Fibroblast of lung (primary cell): ENCODE measurements at regions not wholly inside any gene's neighbourhood (a gene's known extent, or its start where the extent isn't known, plus 50 kb on each side); places are given as distances from the start of the nearest gene placed in this dataset.

ENCODE experiments used
- EZH2 ChIP-seq: IDR thresholded peaks from 2 replicates; pipeline ENCODE4 v1.5.1; 2012; ENCODE audit warnings: low read length, control low read depth, mild to moderate bottlenecking; ENCODE audit errors: missing control alignments
- TF ChIP-seq, protein P1 (sequence below), 2 donors: IDR thresholded peaks in 1 of 2; conservative IDR thresholded peaks in 1 of 2; 1 replicate in 1 of 2; 2 replicates in 1 of 2; pipeline ENCODE4 v1.5.1; 2011 to 2012; ENCODE audit warnings: low read length in 2 of 2, control low read depth in 1 of 2, inconsistent platforms in 1 of 2, low read depth in 1 of 2, mild to moderate bottlenecking in 1 of 2

DNA sequence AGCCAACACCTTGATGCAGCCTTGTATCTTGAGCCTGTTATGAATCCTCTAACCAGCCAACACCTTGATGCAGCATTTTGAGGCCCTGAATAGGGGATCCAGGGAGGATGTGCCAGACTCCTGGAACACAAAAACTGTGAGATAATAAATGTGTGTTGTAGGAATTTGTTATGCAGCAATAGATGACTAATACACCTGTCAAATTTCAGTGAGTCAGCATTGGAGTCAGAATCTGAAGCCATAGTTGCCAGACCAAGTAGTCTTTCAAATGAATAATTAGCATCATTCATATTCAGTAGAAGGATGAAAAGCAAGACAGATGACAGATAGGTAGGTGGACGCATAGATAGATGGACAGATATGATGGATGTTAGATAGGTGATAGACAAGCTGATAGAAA is 942.5 kb upstream of the SLC39A10 start:
- TF ChIP-seq, protein P1, sequence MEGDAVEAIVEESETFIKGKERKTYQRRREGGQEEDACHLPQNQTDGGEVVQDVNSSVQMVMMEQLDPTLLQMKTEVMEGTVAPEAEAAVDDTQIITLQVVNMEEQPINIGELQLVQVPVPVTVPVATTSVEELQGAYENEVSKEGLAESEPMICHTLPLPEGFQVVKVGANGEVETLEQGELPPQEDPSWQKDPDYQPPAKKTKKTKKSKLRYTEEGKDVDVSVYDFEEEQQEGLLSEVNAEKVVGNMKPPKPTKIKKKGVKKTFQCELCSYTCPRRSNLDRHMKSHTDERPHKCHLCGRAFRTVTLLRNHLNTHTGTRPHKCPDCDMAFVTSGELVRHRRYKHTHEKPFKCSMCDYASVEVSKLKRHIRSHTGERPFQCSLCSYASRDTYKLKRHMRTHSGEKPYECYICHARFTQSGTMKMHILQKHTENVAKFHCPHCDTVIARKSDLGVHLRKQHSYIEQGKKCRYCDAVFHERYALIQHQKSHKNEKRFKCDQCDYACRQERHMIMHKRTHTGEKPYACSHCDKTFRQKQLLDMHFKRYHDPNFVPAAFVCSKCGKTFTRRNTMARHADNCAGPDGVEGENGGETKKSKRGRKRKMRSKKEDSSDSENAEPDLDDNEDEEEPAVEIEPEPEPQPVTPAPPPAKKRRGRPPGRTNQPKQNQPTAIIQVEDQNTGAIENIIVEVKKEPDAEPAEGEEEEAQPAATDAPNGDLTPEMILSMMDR (conservative IDR thresholded peaks at IDR 0.05 in 1 of 2, IDR thresholded peaks at IDR 0.05 in 1 of 2; ENCODE audit: low read depth in 1 of 2, low read length in 2 of 2) = no peak
- no peak for TF ChIP-seq EZH2
